Activated naive CD4-positive, alpha-beta T cell treated with Interleukin-2 at 50 U/mL for 16 hours (primary cell): ENCODE measurements at regions not wholly inside any gene's neighbourhood (a gene's known extent, or its start where the extent isn't known, plus 50 kb on each side); places are given as distances from the start of the nearest gene placed in this dataset.

Experiments used
- DNase-seq: peaks from one replicate; pipeline ENCODE4 v3.0.0-alpha.2; 2020

DNA sequence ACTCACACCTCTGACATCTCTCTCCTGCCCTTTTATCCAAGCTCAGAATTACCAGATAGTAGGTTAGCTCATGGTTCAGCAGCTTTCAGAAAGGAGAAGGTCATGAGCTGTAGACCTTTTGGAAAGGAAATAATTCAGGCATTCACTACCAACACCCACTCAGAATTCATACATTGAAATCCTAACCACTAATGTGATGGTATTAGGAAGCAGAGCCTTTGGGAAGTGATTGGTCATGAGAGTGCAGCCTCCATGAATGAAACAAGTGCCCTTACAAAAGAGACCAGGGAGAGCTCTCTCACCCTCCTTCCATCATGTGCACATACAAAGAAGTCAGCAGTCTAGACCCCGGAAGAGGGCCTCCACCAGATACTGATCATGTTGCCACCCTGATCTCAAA lies 315.8 kb upstream of the CCDC54 start:
- DNase-seq, result no peak

DNA sequence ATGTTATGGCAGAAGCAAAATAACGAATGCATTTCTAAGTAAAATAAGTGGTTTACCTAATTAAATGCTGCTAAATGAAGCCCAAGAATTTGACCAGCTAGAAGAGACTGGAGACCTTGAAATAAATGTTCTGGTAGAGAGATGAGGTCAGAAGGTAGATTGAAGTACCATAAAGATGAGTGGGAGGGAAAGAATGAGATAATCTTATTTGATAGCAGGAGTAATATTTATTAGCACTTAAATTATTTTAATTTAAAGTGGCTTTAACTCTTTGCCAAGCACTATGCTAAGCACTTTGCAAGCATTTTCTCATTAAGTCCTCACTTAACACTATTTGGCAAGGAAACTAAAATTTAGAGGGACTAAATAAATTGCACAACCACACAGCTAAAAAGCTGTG lies 314.9 kb upstream of the CCDC54 start:
- DNase-seq, result no peak

DNA sequence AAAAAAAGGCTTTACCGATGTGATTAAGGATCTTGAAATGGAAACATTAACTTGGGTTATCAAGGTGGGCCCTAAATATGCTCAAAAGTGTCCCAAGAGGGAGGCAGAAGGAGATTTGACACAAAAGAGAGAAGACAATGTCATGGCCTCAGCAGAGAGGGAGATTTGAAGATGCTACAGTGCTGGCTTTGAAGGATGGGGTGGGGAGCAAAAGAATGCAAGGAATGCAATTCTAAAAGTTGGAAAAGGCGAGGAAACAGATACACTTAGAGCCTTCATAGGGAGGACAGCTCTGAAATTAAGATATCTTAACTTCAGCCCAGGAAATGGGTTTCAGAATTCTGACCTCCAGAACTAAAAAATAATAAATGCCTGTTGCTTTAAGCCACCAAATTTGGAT lies 314.5 kb upstream of the CCDC54 start:
- no peak for DNase-seq

DNA sequence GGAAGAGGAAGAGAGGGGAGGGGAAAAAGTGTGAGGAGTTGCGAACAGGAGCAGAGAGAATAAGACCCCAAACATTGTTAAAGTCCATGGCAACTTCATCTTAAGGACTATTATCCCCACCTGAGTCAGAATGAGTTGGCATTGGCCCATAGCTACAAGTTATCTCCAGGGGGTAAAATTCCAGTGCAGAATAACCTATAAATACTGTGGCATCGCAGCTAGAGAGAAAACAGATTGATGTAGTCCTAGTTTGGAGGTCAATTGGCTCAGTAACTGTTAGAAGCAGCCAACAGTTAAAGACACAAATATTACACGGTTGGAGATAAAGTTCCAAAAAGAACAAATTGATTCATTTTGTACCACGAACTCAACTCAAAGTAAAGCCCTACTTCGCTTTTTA lies 313.9 kb upstream of the CCDC54 start:
- DNase-seq, result no peak

DNA sequence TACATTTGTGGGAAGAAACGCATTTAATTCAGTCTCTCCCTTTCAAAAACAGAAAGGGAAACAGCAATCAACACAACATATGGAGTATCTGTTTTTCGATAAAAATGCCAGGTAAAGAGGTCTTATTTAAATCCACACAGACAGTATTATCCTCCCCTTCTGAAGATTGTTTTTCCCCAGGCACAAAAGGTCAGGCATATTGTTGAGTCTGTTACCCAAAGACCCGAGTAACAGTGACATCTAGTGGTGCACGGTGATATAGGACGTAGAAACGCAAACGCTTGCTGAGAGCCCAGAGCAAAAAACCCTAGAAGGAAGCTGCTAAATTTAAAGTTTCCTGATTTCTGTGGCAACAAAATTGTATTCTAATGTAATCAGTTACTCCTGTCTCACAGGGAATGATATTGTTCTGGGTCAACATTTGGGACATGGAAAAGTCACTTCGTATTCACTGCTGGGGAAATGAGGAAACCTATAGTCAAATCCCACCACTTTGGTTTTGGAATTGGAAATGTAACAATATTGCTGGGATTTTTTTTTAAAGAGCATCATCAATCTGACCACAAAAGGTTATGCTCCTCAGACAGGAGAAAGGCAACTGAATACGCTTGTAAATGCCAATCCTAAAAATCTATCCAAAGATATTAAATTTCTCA lies 312.7 kb upstream of the CCDC54 start:
- DNase-seq, result peak; percentile 60

DNA sequence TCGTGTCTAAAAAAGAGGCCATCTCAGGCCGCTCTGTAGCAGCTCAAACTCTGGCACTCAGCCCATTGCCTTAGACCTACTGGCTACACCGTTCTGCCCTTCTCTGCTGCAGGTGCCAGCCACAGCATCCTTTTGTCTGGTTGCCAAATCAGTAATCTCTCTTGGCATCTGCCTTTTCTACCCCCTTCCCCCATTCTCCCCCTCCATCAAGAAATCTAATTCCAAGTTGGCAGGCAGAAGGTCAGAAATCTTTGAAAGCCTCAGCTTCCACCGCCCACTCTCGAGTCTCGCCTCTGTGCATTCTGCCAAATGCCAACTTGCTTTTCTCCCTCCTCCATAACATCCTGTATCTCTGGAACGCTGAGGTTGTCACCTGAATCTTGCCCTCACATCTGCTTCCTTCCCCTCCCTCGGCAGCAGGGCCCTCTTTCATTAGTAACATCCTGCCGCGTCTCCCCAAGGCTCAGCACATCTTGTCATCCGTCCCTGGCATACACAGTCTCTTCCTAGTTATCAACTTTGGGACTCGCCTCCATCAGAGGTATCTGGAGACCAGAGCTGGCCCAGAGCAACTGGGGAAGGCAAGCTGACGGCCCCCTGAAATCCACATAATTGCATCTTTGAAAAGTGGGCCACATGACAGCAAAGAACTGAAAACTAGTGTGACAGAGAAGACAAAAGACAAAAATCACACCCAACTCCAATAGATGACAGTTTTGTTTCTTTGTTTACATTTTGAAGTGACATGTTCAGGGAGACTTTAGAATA lies 312.0 kb upstream of the CCDC54 start:
- no peak for DNase-seq

DNA sequence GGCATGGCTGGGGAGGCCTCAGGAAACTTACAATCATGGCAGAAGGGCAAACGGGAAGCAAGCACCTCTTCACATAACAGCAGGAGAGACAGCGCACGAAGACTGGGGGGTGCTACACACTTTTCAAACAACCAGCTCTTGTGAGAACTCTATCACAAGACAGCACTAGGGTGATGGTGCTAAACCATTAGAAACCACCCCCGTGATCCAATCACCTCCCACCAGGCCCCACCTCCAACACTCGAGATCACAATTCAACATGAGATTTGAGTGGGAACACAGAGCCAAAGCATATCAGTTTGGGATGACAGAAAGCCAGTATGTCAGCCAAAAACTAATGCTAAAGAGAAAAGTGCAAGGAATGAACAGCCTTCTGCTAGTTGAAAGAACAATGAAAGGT lies 309.8 kb upstream of the CCDC54 start:
- DNase-seq, result no peak

DNA sequence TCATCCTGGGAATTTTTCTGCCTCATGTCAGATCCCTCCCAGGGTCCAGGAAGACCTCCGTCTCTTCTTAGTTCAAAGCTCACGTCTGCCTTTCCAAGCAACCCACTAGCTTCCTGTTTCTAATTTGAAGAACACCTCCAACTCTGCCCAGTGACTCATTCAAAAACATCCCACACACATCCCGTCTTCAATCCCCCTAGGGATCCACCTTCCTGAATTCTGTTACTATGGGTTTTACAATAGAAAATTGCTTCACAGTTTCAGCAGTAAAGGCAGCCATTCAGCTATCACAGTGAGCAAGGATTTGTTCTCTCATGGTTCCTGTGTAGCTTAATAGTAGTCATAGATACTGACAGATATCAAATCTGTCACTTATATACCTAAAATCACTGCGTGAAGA lies 308.3 kb upstream of the CCDC54 start:
- DNase-seq, result no peak

DNA sequence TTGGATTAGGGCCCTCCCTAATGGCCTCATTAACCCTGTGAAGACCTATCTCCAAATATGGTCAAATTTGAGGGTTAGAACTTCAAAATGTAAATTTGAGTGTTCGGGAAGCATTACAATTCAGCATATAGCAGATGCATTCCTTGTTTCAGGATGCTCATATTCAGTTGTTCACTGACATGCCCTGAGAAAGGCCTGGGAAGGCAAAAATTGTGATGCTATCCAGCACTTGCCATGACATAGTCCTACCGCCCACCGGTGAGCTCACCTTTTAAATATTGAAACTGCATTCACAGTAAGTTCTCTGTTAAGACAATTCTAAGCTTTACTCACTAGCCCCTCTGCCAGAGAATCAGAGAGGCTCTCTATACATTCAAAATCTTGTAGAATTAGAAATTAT lies 300.3 kb upstream of the CCDC54 start:
- no peak for DNase-seq

DNA sequence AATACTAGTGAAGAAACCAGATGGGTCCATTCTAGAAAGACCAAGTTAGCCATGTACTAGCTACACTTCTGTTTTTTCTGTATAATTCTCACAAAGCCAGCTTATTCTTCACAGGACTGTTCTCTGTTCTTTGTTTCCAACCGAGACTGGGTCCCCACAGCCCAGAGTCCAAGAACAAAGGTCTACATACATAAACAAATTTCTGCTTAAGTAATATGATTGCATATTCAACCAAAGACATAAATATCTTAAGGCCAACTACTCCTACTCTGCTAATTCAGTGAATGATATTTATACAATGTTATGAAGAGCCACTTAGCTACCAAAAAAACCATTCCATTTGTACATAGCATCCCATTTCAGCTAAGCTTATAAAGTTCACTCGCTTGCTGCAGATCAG lies 299.8 kb upstream of the CCDC54 start:
- no peak for DNase-seq

DNA sequence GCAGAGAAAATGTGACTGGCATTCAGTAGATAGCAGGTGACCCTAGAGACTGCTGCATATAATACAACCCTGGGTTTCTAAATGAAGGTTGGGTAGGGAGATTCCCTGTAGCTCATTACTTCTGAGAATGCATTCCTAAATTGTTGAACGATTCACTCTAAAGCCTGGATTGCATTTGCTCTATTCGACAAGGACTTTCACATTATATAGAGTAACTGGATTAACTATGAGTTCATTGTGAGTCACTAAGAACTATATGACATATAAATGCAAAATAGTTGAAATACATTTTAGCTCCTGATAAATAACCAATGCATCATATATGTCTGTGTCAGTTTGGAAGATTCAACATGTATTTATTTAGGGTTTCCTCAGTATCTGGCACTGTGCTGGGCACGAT lies 294.7 kb upstream of the CCDC54 start:
- no peak for DNase-seq

DNA sequence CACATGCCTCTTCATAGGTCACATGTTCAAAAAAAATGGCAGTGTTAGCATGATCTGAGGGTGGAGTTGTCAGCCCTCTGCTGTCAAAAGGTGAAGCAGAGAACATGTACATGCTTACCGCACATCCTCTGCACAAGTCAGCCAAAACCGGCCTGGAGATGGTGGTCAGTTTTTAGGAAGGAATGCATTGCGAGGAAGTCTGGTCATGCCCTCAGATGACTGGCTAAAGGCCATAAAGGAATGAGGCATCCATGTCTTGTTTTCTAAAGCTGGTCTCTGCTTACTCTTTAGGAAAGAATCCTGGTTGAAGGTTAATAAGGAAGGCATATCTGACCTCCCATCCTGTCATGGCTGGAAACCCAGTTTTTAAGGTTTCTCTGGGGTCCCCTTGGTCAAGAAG lies 292.0 kb upstream of the CCDC54 start:
- no peak for DNase-seq

DNA sequence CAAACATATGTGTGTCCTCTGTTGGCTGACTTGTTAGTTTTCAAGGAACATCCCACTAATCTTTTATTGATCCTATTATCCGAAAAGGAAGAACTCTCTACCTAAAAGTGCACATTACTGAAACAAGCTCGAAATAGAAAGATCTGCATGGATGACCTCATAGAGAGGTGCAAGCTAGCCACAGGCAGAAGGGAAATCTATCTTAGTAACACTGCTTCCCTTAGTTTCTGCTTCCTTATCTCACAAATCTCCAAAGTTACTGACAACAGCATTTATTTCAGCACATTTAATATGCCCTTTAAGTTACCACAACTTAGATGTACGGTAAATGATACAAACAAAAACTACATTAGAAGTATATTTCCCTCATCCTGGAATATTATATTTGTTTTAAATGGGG lies 285.1 kb upstream of the CCDC54 start:
- no peak for DNase-seq

DNA sequence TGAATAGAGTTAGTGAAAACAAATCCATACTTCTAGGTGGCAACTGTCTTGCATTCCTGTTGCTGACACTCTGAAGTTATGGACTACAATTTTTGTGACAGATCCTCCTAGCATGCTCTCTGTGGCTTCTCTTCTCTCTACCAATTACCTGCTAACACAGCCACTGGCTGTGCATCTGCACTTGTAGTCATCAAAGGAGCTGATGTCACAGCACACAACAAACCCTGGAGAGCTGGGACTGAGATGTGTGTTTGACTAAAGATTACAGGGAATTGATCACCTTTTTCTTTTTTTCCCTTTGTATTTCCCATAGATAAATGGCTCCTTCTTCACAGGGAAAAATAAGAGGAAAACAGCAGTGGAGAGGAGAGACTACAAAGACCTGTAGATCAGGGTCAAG lies 278.4 kb upstream of the CCDC54 start:
- no peak for DNase-seq

DNA sequence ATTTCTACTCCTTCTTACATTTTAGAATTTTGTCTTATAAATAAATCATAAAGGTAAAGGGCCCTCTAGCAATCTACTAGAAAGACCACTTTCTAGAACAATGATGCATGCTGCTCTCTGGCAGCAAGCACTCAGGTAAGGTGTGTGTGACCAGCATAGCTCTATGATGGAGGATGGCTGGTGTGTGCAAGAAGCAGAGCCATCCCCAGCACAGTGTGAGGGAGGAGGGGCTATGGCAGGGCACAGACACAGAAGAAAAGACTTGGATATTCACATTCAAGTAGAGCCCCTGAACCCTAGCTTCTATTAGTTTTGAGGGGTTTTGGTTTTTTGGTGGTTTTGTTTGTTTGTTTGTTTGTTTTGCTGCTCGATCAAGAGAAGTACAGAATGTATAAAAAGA lies 277.1 kb upstream of the CCDC54 start:
- DNase-seq, result no peak

DNA sequence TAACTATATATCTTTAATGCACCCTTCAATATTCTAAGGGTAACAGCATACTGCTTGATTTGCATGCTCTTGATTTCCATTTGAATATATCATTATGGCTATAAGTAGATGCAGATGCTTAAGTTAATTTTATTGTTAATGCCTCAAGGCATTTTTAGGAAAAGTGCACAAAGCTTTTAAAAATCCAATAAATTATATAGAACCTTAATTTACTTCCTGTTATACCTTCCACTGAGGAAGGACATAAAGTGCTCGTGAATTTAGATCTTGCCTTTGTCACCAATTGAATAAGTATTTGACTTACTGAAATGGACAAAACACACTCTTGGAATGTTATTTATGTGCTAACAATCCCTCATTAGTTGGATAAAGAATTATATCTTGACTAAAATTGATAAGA lies 276.7 kb upstream of the CCDC54 start:
- no peak for DNase-seq

DNA sequence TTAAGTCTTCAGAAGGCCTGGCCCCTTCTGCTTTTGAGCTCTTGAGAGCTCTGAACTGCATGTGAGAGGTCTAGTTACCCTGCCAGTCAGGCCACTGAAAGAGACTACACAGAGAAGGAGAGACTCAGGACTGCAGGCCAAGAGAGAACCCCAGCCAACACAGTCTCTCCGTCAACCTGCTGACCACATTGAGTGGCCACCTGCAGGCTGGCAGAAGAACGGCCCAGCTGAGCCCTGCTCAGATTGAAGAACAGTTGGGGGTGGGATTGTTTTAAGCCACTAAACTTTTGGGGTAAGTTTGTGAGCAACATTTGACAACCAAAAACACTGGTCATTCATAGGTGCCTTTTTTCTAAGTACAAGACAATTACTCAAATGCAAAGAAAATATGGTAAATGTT lies 273.5 kb upstream of the CCDC54 start:
- DNase-seq, result no peak

DNA sequence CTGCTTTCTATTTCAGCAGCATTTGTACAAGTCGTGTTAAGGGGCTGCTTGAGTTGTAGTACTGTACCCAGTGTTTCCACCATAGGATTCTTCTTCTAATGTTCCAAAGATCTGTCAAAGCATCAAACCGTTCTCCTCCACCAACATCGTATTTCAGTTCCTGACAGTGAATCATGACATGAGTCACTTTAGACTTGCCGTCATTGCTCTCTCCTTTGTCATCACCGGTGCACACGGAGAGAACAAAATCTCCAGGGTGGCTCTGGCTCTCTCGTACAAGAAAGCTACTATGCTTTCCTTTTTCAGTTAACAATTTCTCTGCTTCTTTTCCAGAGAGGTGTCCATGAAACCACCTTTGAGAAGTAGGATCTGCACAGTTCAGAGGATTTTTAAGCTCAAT lies 270.9 kb upstream of the CCDC54 start:
- DNase-seq, result no peak

DNA sequence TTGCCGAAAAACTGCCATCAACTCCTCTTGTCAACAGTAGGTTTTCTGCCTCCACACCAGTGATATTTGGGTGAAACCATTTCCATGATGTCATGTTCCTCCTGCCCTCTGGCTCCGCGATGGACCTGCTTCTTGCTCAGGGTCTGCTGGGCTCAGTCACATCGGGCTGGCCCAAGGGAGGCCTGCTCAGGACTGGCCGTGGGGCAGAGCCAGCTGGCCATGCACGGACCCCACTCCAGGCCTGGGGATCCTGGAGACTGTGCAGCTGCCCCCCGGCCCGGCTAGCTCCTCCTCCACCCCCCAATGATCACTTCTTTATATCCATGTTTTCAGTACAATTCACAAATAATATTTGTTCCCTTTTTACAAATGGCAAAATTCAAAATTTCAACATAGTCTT lies 270.3 kb upstream of the CCDC54 start:
- no peak for DNase-seq

DNA sequence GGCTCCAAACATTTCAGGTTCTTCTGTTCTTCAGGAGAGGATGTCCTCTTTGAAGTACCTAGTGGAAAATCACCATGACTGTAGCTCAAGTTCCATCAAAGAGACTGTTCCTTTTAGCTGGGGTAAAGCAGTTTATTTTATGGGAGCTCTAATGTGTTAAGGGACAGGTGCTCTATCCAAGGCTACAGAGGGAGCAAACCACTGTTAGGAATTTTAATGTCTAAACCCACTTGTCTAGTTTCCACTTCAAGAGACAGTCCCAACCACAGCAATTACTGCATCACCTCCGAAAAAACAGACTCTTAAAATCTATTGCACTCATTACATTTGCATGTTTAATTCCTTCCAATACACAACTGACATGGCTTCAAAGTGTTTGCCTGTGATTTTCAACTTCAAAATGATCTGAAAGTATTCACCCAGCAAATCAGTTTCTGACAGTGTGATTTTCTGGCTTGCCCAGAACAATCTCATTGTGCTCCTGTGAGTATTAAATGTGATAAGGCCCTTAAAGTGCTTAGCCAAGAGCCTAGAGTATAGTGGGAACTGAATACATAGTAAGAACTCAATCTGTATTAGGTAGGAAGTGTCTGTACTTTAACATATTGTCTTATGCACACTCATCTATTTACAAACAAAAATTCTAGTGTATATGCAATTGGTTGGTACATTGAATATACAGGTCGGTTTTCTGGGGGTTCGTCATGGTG lies 266.5 kb upstream of the CCDC54 start:
- DNase-seq, result no peak

DNA sequence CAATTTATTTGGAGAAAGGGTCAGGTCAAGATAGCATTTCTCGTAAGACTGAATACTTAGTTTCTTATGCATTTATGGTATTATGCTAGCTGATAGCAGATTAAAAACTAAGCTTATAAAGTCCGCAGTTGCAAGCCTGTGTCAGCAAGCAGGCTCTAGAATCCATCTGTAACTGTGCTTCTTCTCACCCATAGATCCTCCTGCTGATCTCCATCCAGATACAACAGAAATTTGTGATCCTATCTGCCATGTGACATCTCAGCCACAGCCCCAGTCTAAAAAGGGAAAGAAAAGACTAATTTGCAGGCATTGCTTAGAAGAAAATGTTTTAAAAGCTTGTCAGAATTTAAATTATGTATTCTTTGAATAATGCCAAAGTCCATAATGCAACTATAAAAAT lies 265.4 kb upstream of the CCDC54 start:
- DNase-seq, result no peak

DNA sequence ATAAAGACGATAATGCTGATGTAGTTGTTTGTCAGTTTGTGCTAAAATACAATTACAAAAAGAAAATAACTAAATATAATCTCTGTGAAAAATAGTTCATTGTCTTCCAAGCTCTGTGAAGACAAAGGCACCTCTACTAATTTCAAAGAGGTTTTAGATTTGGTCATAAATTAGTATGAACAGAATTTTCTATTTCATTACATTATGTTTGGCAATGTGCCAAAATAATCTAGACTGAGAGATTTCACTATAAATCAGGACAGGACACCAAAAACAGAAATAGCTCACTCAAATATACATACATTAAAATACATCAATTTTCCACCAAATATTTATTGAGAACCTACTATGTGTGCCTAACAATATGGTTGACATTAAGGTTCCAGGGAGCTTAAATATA lies 264.9 kb upstream of the CCDC54 start:
- DNase-seq, result no peak

DNA sequence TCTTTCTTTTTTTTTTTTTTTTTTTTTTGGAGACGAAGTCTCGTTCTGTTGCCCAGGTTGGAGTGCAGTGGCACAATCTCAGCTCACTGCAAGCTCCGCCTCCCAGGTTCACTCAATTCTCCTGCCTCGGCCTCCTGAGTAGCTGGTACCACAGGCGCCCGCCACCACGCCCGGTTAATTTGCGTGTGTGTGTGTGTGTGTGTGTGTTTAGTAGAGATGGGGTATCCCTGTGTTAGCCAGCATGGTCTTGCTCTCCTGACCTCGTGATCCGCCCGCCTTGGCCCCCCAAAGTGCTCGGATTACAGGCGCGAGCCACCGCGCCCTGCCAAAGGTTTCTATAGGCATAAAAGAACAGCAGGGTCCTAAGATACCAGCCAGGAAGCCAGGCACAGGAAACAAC lies 261.0 kb upstream of the CCDC54 start:
- no peak for DNase-seq

DNA sequence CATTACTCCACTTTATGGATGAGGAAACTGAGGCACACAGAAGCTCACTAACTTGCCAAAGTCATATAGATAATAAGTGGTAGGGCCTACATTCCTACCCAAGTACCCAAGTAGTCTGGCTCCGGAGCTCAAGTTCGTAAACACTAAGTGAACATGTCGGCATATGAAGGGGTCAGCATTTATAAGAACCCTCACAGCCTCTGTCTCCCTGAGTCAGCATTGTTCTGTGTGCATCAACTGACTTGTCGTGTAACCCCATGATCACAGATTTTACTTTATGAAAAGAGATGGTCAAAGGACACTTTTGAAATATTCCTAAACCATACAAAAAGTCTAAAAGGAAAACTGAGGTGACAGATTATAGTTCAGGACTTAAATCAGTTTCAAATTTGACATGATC lies 260.1 kb upstream of the CCDC54 start:
- DNase-seq, result no peak
